GM23338 (cell line): ENCODE measurements at regions not wholly inside any gene's neighbourhood (a gene's known extent, or its start where the extent isn't known, plus 50 kb on each side); places are given as distances from the start of the nearest gene placed in this dataset.

ENCODE experiments used
- ATAC-seq: fragments of 200-7000 bp; cut with Tn5 transposase; 3 replicates; pipeline ENCODE4 v1.9.1; 2020
- DNase-seq: peaks from one replicate; pipeline ENCODE4 v3.0.0-alpha.2; 2015; ENCODE audit warnings: low spot score
- H2AFZ ChIP-seq: fragments of 200-600 bp; sonication (generic); 2 replicates; pipeline ENCODE4 v1.8.0; 2016; ENCODE audit warnings: antibody characterized with exemption, mild to moderate bottlenecking, moderate library complexity
- H3F3A ChIP-seq: fragments of 200-600 bp; sonication (generic); replicated peaks from 2 replicates; pipeline ENCODE4 v1.8.0; 2017; ENCODE audit warnings: antibody characterized with exemption, mixed run types, low read depth
- H3K27ac ChIP-seq: fragments of 200-600 bp; sonication (generic); 2 replicates; pipeline ENCODE4 v1.6.1; 2016; ENCODE audit warnings: low read depth
- H3K27me3 ChIP-seq: fragments of 200-600 bp; sonication (generic); 2 replicates; pipeline ENCODE4 v1.8.0; 2016; ENCODE audit warnings: mild to moderate bottlenecking, mixed run types, moderate library complexity; ENCODE audit not compliant: insufficient read depth
- H3K36me3 ChIP-seq: fragments of 200-600 bp; sonication (generic); 2 replicates; pipeline ENCODE4 v1.8.0; 2016; ENCODE audit warnings: mild to moderate bottlenecking; ENCODE audit not compliant: insufficient read depth
- H3K4me1 ChIP-seq: fragments of 200-600 bp; sonication (generic); 2 replicates; pipeline ENCODE4 v1.8.0; 2016; ENCODE audit warnings: mild to moderate bottlenecking, moderate library complexity; ENCODE audit not compliant: insufficient read depth
- H3K4me2 ChIP-seq: fragments of 200-600 bp; sonication (generic); 2 replicates; pipeline ENCODE4 v1.7.1; 2017; ENCODE audit warnings: mixed run types
- H3K4me3 ChIP-seq: fragments of 200-600 bp; sonication (generic); 2 replicates; pipeline ENCODE4 v1.6.1; 2016; ENCODE audit warnings: mixed run types
- H3K79me2 ChIP-seq: fragments of 200-600 bp; sonication (generic); replicated peaks from 2 replicates; pipeline ENCODE4 v1.8.0; 2017; ENCODE audit warnings: mild to moderate bottlenecking; ENCODE audit not compliant: insufficient read depth
- H3K9me2 ChIP-seq: fragments of 200-600 bp; sonication (generic); 2 replicates; pipeline ENCODE4 v1.8.0; 2017; ENCODE audit not compliant: insufficient read depth
- H4K20me1 ChIP-seq: fragments of 200-600 bp; sonication (generic); replicated peaks from 2 replicates; pipeline ENCODE4 v1.8.0; 2017; ENCODE audit warnings: mild to moderate bottlenecking; ENCODE audit not compliant: insufficient read depth
- H3K27ac Mint-ChIP-seq: 2 replicates; pipeline ENCODE4 v1.8.0; 2020; ENCODE audit warnings: inconsistent platforms, mild to moderate bottlenecking, moderate library complexity, mixed read lengths
- H3K27me3 Mint-ChIP-seq: 3 replicates; pipeline ENCODE4 v1.8.0; 2022; ENCODE audit warnings: low read depth, mild to moderate bottlenecking, moderate library complexity, mixed read lengths, inconsistent platforms; ENCODE audit not compliant: insufficient read depth, poor library complexity
- H3K36me3 Mint-ChIP-seq: 3 replicates; pipeline ENCODE4 v1.8.0; 2021; ENCODE audit warnings: low read depth, mild to moderate bottlenecking, inconsistent platforms, moderate library complexity, mixed read lengths
- H3K4me1 Mint-ChIP-seq: 3 replicates; pipeline ENCODE4 v1.8.0; 2020; ENCODE audit warnings: mild to moderate bottlenecking, inconsistent platforms, mixed read lengths
- H3K4me3 Mint-ChIP-seq: 3 replicates; pipeline ENCODE4 v1.8.0; 2021; ENCODE audit warnings: moderate library complexity, mild to moderate bottlenecking, inconsistent platforms, mixed read lengths
- H3K9me3 Mint-ChIP-seq: 3 replicates; pipeline ENCODE4 v1.8.0; 2020; ENCODE audit warnings: moderate library complexity, mild to moderate bottlenecking, inconsistent platforms, mixed read lengths
- CREB1 ChIP-seq: fragments of 250-450 bp; sonication (Bioruptor Pico); IDR thresholded peaks from 2 replicates; pipeline ENCODE4 v1.5.0; 2020; ENCODE audit warnings: low read depth, mild to moderate bottlenecking, moderate library complexity
- CTCF ChIP-seq, 2 experiments: fragments of 200-600 bp in 1 of 2; sonication (generic) in 1 of 2; conservative IDR thresholded peaks; 2 replicates each; pipeline versions ENCODE4 v1.5.1 to v1.6.1; 2016 to 2017; ENCODE audit warnings: antibody characterized with exemption in 2 of 2, low read depth in 2 of 2, mild to moderate bottlenecking in 2 of 2, moderate library complexity in 1 of 2
- EZH2 ChIP-seq: fragments of 200-600 bp; sonication (generic); IDR thresholded peaks from one replicate; pipeline ENCODE4 v1.8.0; 2017; ENCODE audit warnings: antibody characterized with exemption, mild to moderate bottlenecking, low read depth; ENCODE audit not compliant: unreplicated experiment
- EZH2phosphoT487 ChIP-seq: fragments of 200-600 bp; sonication (generic); IDR thresholded peaks from one replicate; pipeline ENCODE4 v1.8.1; 2018; ENCODE audit warnings: antibody characterized with exemption; ENCODE audit not compliant: unreplicated experiment
- JUNB ChIP-seq: IDR thresholded peaks from one replicate; pipeline ENCODE4 v1.6.1; 2016; ENCODE audit warnings: antibody characterized with exemption; ENCODE audit not compliant: unreplicated experiment
- NANOG ChIP-seq: IDR thresholded peaks from 2 replicates; pipeline ENCODE4 v1.6.1; 2016; ENCODE audit warnings: antibody characterized with exemption, borderline replicate concordance
- POLR2AphosphoS5 ChIP-seq: IDR thresholded peaks from 2 replicates; pipeline ENCODE4 v1.6.1; 2016; ENCODE audit warnings: antibody characterized with exemption, low read depth
- REST ChIP-seq: IDR thresholded peaks from one replicate; pipeline ENCODE4 v1.6.1; 2018; ENCODE audit warnings: antibody characterized with exemption; ENCODE audit not compliant: unreplicated experiment
- STAT1 ChIP-seq: IDR thresholded peaks from one replicate; pipeline ENCODE4 v1.6.1; 2016; ENCODE audit warnings: antibody characterized with exemption; ENCODE audit not compliant: unreplicated experiment
- ZNF114 ChIP-seq: fragments of 250-450 bp; sonication (Bioruptor Pico); IDR thresholded peaks from 2 replicates; pipeline ENCODE4 v1.5.0; 2020; ENCODE audit warnings: mild to moderate bottlenecking, moderate library complexity
- ZNF331 ChIP-seq: fragments of 250-450 bp; sonication (Bioruptor Pico); IDR thresholded peaks from 2 replicates; pipeline ENCODE4 v1.5.0; 2020; ENCODE audit warnings: low read depth, mild to moderate bottlenecking, moderate library complexity
- TF ChIP-seq, protein P1 (sequence below): fragments of 250-450 bp; sonication (Bioruptor Pico); IDR thresholded peaks from 2 replicates; pipeline ENCODE4 v1.5.0; 2020; ENCODE audit warnings: mild to moderate bottlenecking, moderate library complexity
- TF ChIP-seq, protein P2 (sequence below): IDR thresholded peaks from 2 replicates; pipeline ENCODE4 v1.6.1; 2016; ENCODE audit warnings: antibody characterized with exemption

GRCh38 chr15:58235961-58236360, 97.8 kb downstream of the AQP9 start:
- H3K4me3 Mint-ChIP-seq = no peak overlapping the region
- Histone ChIP-seq H3F3A (no peaks in the 10 kb centered on the region), H3K27ac (no peak overlapping the region), H3K27me3 (no peaks in the 10 kb centered on the region), H3K36me3 (no peaks in the 10 kb centered on the region), H2AFZ (no peak overlapping the region), H3K4me2 (no peak overlapping the region), H3K4me3 (no peak overlapping the region), H4K20me1 (no peaks in the 10 kb centered on the region), H3K79me2 (no peaks in the 10 kb centered on the region), H3K9me2 (no peaks in the 10 kb centered on the region), H3K4me1 (peaks cover 1% of the 10 kb centered on the region; the same call in 1 of the 2 replicates)
- peaks cover 7% of the 10 kb centered on the region for H3K4me1 Mint-ChIP-seq
- H3K9me3 Mint-ChIP-seq = peaks cover 33% of the 10 kb centered on the region
- H3K36me3 Mint-ChIP-seq = peaks cover 13% of the 10 kb centered on the region; the same call in 2 of the 3 replicates
- H3K27ac Mint-ChIP-seq = no peak overlapping the region
- ATAC-seq (no peak), DNase-seq (no peak)
- no peaks in the 10 kb centered on the region for H3K27me3 Mint-ChIP-seq
- TF ChIP-seq ZNF331 (CRISPR knock-in tag) (no peak), REST (no peak), JUNB (no peak), STAT1 (no peak), EZH2 (no peak), NANOG (no peak), ZNF114 (CRISPR knock-in tag) (no peak), CTCF (conservative IDR thresholded peaks at IDR 0.05; ENCODE audit: low read depth in 2 of 2) (no peak), CREB1 (CRISPR knock-in tag) (no peak), EZH2phosphoT487 (no peak), POLR2AphosphoS5 (no peak)
- TF ChIP-seq, protein P1, sequence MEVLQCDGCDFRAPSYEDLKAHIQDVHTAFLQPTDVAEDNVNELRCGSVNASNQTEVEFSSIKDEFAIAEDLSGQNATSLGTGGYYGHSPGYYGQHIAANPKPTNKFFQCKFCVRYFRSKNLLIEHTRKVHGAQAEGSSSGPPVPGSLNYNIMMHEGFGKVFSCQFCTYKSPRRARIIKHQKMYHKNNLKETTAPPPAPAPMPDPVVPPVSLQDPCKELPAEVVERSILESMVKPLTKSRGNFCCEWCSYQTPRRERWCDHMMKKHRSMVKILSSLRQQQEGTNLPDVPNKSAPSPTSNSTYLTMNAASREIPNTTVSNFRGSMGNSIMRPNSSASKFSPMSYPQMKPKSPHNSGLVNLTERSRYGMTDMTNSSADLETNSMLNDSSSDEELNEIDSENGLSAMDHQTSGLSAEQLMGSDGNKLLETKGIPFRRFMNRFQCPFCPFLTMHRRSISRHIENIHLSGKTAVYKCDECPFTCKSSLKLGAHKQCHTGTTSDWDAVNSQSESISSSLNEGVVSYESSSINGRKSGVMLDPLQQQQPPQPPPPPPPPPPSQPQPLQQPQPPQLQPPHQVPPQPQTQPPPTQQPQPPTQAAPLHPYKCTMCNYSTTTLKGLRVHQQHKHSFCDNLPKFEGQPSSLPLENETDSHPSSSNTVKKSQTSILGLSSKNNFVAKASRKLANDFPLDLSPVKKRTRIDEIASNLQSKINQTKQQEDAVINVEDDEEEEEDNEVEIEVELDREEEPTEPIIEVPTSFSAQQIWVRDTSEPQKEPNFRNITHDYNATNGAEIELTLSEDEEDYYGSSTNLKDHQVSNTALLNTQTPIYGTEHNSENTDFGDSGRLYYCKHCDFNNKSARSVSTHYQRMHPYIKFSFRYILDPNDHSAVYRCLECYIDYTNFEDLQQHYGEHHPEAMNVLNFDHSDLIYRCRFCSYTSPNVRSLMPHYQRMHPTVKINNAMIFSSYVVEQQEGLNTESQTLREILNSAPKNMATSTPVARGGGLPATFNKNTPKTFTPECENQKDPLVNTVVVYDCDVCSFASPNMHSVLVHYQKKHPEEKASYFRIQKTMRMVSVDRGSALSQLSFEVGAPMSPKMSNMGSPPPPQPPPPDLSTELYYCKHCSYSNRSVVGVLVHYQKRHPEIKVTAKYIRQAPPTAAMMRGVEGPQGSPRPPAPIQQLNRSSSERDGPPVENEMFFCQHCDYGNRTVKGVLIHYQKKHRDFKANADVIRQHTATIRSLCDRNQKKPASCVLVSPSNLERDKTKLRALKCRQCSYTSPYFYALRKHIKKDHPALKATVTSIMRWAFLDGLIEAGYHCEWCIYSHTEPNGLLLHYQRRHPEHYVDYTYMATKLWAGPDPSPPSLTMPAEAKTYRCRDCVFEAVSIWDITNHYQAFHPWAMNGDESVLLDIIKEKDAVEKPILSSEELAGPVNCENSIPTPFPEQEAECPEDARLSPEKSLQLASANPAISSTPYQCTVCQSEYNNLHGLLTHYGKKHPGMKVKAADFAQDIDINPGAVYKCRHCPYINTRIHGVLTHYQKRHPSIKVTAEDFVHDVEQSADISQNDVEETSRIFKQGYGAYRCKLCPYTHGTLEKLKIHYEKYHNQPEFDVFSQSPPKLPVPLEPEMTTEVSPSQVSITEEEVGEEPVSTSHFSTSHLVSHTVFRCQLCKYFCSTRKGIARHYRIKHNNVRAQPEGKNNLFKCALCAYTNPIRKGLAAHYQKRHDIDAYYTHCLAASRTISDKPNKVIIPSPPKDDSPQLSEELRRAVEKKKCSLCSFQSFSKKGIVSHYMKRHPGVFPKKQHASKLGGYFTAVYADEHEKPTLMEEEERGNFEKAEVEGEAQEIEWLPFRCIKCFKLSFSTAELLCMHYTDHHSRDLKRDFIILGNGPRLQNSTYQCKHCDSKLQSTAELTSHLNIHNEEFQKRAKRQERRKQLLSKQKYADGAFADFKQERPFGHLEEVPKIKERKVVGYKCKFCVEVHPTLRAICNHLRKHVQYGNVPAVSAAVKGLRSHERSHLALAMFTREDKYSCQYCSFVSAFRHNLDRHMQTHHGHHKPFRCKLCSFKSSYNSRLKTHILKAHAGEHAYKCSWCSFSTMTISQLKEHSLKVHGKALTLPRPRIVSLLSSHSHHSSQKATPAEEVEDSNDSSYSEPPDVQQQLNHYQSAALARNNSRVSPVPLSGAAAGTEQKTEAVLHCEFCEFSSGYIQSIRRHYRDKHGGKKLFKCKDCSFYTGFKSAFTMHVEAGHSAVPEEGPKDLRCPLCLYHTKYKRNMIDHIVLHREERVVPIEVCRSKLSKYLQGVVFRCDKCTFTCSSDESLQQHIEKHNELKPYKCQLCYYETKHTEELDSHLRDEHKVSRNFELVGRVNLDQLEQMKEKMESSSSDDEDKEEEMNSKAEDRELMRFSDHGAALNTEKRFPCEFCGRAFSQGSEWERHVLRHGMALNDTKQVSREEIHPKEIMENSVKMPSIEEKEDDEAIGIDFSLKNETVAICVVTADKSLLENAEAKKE = no peak
- TF ChIP-seq, protein P2, sequence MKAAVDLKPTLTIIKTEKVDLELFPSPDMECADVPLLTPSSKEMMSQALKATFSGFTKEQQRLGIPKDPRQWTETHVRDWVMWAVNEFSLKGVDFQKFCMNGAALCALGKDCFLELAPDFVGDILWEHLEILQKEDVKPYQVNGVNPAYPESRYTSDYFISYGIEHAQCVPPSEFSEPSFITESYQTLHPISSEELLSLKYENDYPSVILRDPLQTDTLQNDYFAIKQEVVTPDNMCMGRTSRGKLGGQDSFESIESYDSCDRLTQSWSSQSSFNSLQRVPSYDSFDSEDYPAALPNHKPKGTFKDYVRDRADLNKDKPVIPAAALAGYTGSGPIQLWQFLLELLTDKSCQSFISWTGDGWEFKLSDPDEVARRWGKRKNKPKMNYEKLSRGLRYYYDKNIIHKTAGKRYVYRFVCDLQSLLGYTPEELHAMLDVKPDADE = no peak
